ENCODE measurements at regions not wholly inside any gene's neighbourhood (a gene's known extent, or its start where the extent isn't known, plus 50 kb on each side); places are given as distances from the start of the nearest gene placed in this dataset.

DNA sequence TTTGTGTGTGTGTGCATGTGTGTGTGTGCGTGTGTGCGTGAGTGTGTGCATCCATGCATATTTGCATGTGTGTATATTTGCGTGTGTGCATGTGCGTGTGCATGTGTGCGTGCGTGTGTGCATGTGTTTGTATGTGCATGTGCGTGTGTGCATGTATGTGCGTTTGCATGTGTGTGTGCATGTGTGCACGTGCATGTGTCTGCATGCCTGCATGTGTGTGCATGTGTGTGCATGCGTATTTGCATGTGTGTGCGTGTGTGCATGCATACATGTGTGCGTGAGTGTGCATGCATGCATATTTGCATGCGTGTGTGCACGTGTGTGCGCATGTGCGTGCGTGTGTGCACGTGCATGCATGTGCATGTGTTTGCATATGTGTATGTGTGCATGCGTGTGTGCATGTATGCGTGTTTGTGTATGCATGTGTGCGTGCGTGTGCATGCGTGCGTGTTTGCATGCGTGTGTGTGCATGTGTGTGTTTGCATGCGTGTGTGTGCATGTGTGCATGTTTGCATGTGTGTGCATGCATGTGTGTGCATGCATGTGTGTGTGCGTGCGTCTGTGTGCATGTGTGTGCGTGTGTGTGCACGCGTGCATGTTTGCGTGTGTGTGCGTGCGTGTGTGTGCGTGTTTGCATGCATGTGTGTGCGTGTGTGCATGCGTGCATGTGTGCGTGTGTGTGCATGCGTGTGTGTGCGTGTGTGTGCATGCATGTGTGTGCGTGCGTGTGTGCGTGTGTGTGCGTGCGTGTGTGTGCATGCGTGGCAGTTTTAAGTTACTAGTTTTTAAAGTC lies 57.7 kb upstream of the SMOC2 start:
- TF ChIP-seq ZNF785 (CRISPR knock-in tag; IDR thresholded peaks at IDR 0.05): no peak
- TF ChIP-seq LARP7 (IDR thresholded peaks at IDR 0.05): no peak
- no peak for TF ChIP-seq POU5F1 (IDR thresholded peaks at IDR 0.05; ENCODE audit: borderline replicate concordance, low read depth, low read length, partially characterized antibody)
- no peak for TF ChIP-seq SAFB2 (IDR thresholded peaks at IDR 0.05; ENCODE audit: borderline replicate concordance, low read depth, low read length, severe bottlenecking)
- TF ChIP-seq, protein P1, sequence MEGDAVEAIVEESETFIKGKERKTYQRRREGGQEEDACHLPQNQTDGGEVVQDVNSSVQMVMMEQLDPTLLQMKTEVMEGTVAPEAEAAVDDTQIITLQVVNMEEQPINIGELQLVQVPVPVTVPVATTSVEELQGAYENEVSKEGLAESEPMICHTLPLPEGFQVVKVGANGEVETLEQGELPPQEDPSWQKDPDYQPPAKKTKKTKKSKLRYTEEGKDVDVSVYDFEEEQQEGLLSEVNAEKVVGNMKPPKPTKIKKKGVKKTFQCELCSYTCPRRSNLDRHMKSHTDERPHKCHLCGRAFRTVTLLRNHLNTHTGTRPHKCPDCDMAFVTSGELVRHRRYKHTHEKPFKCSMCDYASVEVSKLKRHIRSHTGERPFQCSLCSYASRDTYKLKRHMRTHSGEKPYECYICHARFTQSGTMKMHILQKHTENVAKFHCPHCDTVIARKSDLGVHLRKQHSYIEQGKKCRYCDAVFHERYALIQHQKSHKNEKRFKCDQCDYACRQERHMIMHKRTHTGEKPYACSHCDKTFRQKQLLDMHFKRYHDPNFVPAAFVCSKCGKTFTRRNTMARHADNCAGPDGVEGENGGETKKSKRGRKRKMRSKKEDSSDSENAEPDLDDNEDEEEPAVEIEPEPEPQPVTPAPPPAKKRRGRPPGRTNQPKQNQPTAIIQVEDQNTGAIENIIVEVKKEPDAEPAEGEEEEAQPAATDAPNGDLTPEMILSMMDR (IDR thresholded peaks at IDR 0.05 in 2 of 3, conservative IDR thresholded peaks at IDR 0.05 in 1 of 3; ENCODE audit: insufficient read depth in 2 of 3, low read depth in 1 of 3, low read length in 3 of 3): no peak
- TF ChIP-seq MXI1 (IDR thresholded peaks at IDR 0.05; ENCODE audit: low read depth, low read length): no peak
- no peak for TF ChIP-seq ZNF197 (CRISPR knock-in tag; IDR thresholded peaks at IDR 0.05; ENCODE audit: low read depth)
- TF ChIP-seq SAP30 (IDR thresholded peaks at IDR 0.05; ENCODE audit: borderline replicate concordance, insufficient read depth, low read depth, low read length, poor library complexity, severe bottlenecking): no peak
- TF ChIP-seq MAFG (tag; conservative IDR thresholded peaks at IDR 0.05): no peak
- no peak for TF ChIP-seq ZNF764 (CRISPR knock-in tag; IDR thresholded peaks at IDR 0.05; ENCODE audit: low read depth)
- no peak for TF ChIP-seq ZNF79 (CRISPR knock-in tag; IDR thresholded peaks at IDR 0.05; ENCODE audit: low read depth)
- no peak for TF ChIP-seq SMC3 (conservative IDR thresholded peaks at IDR 0.05; ENCODE audit: insufficient read depth, low read depth, low read length)
